ENCODE measurements at regions not wholly inside any gene's neighbourhood (a gene's known extent, or its start where the extent isn't known, plus 50 kb on each side); places are given as distances from the start of the nearest gene placed in this dataset.

DNA sequence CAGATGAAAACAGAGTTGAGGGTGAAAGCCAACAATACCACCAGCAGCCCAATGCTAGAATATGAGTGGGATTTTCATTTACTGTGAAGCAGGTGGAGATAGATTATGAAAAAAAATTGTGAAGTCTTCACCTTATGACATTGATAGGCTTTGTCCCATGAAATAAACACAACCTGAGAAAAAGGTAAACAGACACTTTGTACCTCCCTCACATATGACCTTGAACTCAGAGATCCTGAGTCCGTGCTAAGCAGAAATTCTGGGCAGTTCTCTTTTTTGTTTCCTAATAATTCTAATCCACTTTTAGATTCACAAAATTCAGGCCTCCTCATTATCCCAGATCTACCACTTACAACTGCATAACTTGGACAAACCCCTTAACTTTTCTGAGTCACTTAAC, 127.3 kb upstream of the RORB start:
- no peak for TF ChIP-seq REST (IDR thresholded peaks at IDR 0.05; ENCODE audit: unreplicated experiment)
- TF ChIP-seq EZH2 (IDR thresholded peaks at IDR 0.05; ENCODE audit: low read depth, unreplicated experiment), result no peak
